Activated naive CD8-positive, alpha-beta T cell treated with anti-CD3 and anti-CD28 coated beads, Interleukin-2, amount 10 ng/mL, durations not matched to agents 7 days and 5 days (primary cell): ENCODE measurements at regions not wholly inside any gene's neighbourhood (a gene's known extent, or its start where the extent isn't known, plus 50 kb on each side); places are given as distances from the start of the nearest gene placed in this dataset.
"Not testable (repeated sequence)": the region's sequence is repeated elsewhere in the genome, so short reads cannot be mapped to it uniquely, and the experiment has no call there.

Experiments
- ATAC-seq: fragments of 150-1000 bp; cut with Tn5 transposase; one replicate; pipeline ENCODE4 v1.10.0; 2021; ENCODE audit warnings: low read depth, moderate library complexity
- POLR2A ChIA-PET: fragments of 350-600 bp; sonication (Branson Sonifier 250); formaldehyde crosslinking; loops from one replicate; lab custom pipeline; 2021; ENCODE audit warnings: antibody characterized with exemption; lab: Charles Lee
- DNase-seq: peaks from one replicate; pipeline ENCODE4 v3.0.0; 2021
- H3K27ac Mint-ChIP-seq: one replicate; pipeline ENCODE4 v1.8.0; 2022; ENCODE audit warnings: mild to moderate bottlenecking, mixed read lengths
- H3K27me3 Mint-ChIP-seq: one replicate; pipeline ENCODE4 v1.8.0; 2022; ENCODE audit warnings: mild to moderate bottlenecking, moderate library complexity, mixed read lengths
- H3K36me3 Mint-ChIP-seq: one replicate; pipeline ENCODE4 v1.8.0; 2021; ENCODE audit warnings: mild to moderate bottlenecking, mixed read lengths
- H3K4me1 Mint-ChIP-seq: one replicate; pipeline ENCODE4 v1.8.0; 2021; ENCODE audit warnings: mixed read lengths
- H3K4me3 Mint-ChIP-seq: one replicate; pipeline ENCODE4 v1.8.0; 2022; ENCODE audit warnings: mild to moderate bottlenecking, moderate library complexity, mixed read lengths
- H3K9me3 Mint-ChIP-seq: one replicate; pipeline ENCODE4 v1.8.0; 2021; ENCODE audit warnings: mixed read lengths

GRCh38 chr6:130696806-130697205, 130.4 kb upstream of the SMLR1 start:
- Mint-ChIP-seq H3K4me1 (peaks cover 28% of the 10 kb centered on the region), H3K9me3 (peaks cover 17% of the 10 kb centered on the region), H3K4me3 (no peak overlapping the region), H3K27ac (no peak overlapping the region), H3K36me3 (peaks cover 26% of the 10 kb centered on the region), H3K27me3 (no peaks in the 10 kb centered on the region)
- ATAC-seq (no peak), DNase-seq (no peak)
- POLR2A ChIA-PET = no interaction called here

- Mint-ChIP-seq H3K36me3 (peaks cover 22% of the 10 kb centered on the region), H3K27ac (peak overlapping the region; percentile 56), H3K9me3 (peaks cover 12% of the 10 kb centered on the region), H3K4me1 (peaks cover 27% of the 10 kb centered on the region), H3K4me3 (peak overlapping the region; percentile 6), H3K27me3 (no peaks in the 10 kb centered on the region)
- ATAC-seq (peak; percentile 79), DNase-seq (no peak)
- POLR2A ChIA-PET = interaction anchor here (1.0 to 1.2 kb wide), 4 partner anchors 172 to 332 kb away, joined by 3 to 6 read pairs (median 4); partner anchors contain the start of gene TMEM200A
Observed at GRCh38 chr6:130697271-130697994, 129.8 kb upstream of the SMLR1 start.

GRCh38 chr6:130697995-130698535, 129.1 kb upstream of the SMLR1 start:
- peak; percentile 58 for DNase-seq
- Mint-ChIP-seq H3K4me3 (peak overlapping the region; percentile 6), H3K4me1 (peaks cover 27% of the 10 kb centered on the region), H3K27ac (peak overlapping the region; percentile 56), H3K9me3 (peaks cover 12% of the 10 kb centered on the region), H3K27me3 (no peaks in the 10 kb centered on the region), H3K36me3 (peaks cover 23% of the 10 kb centered on the region)
- peak; percentile 98 for ATAC-seq
- POLR2A ChIA-PET = interaction anchor here (0.6 to 1.2 kb wide), 7 partner anchors 56 to 374 kb away, joined by 3 to 6 read pairs (median 4); partner anchors contain the start of gene TMEM200A

- peaks cover 21% of the 10 kb centered on the region for H3K4me1 Mint-ChIP-seq
- peaks cover 29% of the 10 kb centered on the region for H3K36me3 Mint-ChIP-seq
- no peak overlapping the region for H3K4me3 Mint-ChIP-seq
- H3K9me3 Mint-ChIP-seq = peaks cover 17% of the 10 kb centered on the region
- no peak overlapping the region for H3K27ac Mint-ChIP-seq
- ATAC-seq (no peak), DNase-seq (no peak)
- POLR2A ChIA-PET = no interaction called here
- H3K27me3 Mint-ChIP-seq = no peaks in the 10 kb centered on the region
Observed at GRCh38 chr6:130699742-130700141, 127.5 kb upstream of the SMLR1 start.

GRCh38 chr6:130700397-130700796, 126.8 kb upstream of the SMLR1 start:
- H3K4me1 Mint-ChIP-seq = peaks cover 20% of the 10 kb centered on the region
- ATAC-seq (no peak), DNase-seq (no peak)
- H3K36me3 Mint-ChIP-seq = peaks cover 24% of the 10 kb centered on the region
- POLR2A ChIA-PET = no interaction called here
- H3K27ac Mint-ChIP-seq = no peak overlapping the region
- H3K4me3 Mint-ChIP-seq = no peak overlapping the region
- no peaks in the 10 kb centered on the region for H3K27me3 Mint-ChIP-seq
- peaks cover 19% of the 10 kb centered on the region for H3K9me3 Mint-ChIP-seq

- no peaks in the 10 kb centered on the region for H3K27me3 Mint-ChIP-seq
- peaks cover 11% of the 10 kb centered on the region for H3K4me1 Mint-ChIP-seq
- peak overlapping the region; percentile 1 for H3K27ac Mint-ChIP-seq
- H3K4me3 Mint-ChIP-seq = no peak overlapping the region
- peaks cover 15% of the 10 kb centered on the region for H3K9me3 Mint-ChIP-seq
- ATAC-seq (peak; percentile 56), DNase-seq (no peak)
- H3K36me3 Mint-ChIP-seq = peaks cover 21% of the 10 kb centered on the region
- POLR2A ChIA-PET = no interaction called here
Observed at GRCh38 chr6:130708338-130708737, 118.9 kb upstream of the SMLR1 start.

- POLR2A ChIA-PET, ATAC-seq, H3K36me3 Mint-ChIP-seq, H3K27ac Mint-ChIP-seq, H3K4me3 Mint-ChIP-seq, H3K9me3 Mint-ChIP-seq, H3K27me3 Mint-ChIP-seq, DNase-seq: not testable (repeated sequence)
- H3K4me1 Mint-ChIP-seq = peaks cover 13% of the 10 kb centered on the region
Observed at GRCh38 chr6:130711641-130712040, 115.6 kb upstream of the SMLR1 start.

- Mint-ChIP-seq H3K4me3 (no peak overlapping the region), H3K9me3 (peaks cover 4% of the 10 kb centered on the region), H3K4me1 (peaks cover 20% of the 10 kb centered on the region), H3K27ac (no peak overlapping the region), H3K36me3 (peaks cover 13% of the 10 kb centered on the region), H3K27me3 (no peaks in the 10 kb centered on the region)
- POLR2A ChIA-PET = no interaction called here
- DNase-seq (no peak), ATAC-seq (no peak)
Observed at GRCh38 chr6:130713144-130713543, 114.1 kb upstream of the SMLR1 start.

GRCh38 chr6:130715058-130715457, 112.1 kb upstream of the SMLR1 start:
- peaks cover 25% of the 10 kb centered on the region for H3K36me3 Mint-ChIP-seq
- POLR2A ChIA-PET = no interaction called here
- no peak for DNase-seq
- no peak for ATAC-seq
- peaks cover 16% of the 10 kb centered on the region for H3K9me3 Mint-ChIP-seq
- H3K4me1 Mint-ChIP-seq = peaks cover 24% of the 10 kb centered on the region
- H3K27ac Mint-ChIP-seq = no peak overlapping the region
- no peaks in the 10 kb centered on the region for H3K27me3 Mint-ChIP-seq
- no peak overlapping the region for H3K4me3 Mint-ChIP-seq

- no peak for DNase-seq
- Mint-ChIP-seq H3K36me3 (peaks cover 27% of the 10 kb centered on the region), H3K4me1 (peaks cover 29% of the 10 kb centered on the region), H3K27ac (no peak overlapping the region), H3K4me3 (no peak overlapping the region), H3K9me3 (peaks cover 18% of the 10 kb centered on the region), H3K27me3 (no peaks in the 10 kb centered on the region)
- no peak for ATAC-seq
- POLR2A ChIA-PET = no interaction called here
Observed at GRCh38 chr6:130716466-130716865, 110.7 kb upstream of the SMLR1 start.

- Mint-ChIP-seq H3K36me3 (peaks cover 27% of the 10 kb centered on the region), H3K4me1 (peaks cover 29% of the 10 kb centered on the region), H3K4me3 (peak overlapping the region; percentile 28), H3K9me3 (peaks cover 18% of the 10 kb centered on the region), H3K27me3 (no peaks in the 10 kb centered on the region), H3K27ac (peak overlapping the region; percentile 59)
- DNase-seq (no peak), ATAC-seq (peak; percentile 78)
- POLR2A ChIA-PET = interaction anchor here (0.6 kb wide), 1 partner anchor 11 kb away, joined by 4 read pairs; no protein-coding TSS in a partner anchor
Observed at GRCh38 chr6:130717657-130718056, 109.5 kb upstream of the SMLR1 start.

- DNase-seq (no peak), ATAC-seq (no peak)
- no peak overlapping the region for H3K27ac Mint-ChIP-seq
- H3K9me3 Mint-ChIP-seq = peaks cover 18% of the 10 kb centered on the region
- H3K4me3 Mint-ChIP-seq = no peak overlapping the region
- H3K36me3 Mint-ChIP-seq = peaks cover 25% of the 10 kb centered on the region
- POLR2A ChIA-PET = no interaction called here
- H3K4me1 Mint-ChIP-seq = peaks cover 41% of the 10 kb centered on the region
- H3K27me3 Mint-ChIP-seq = no peaks in the 10 kb centered on the region
Observed at GRCh38 chr6:130720076-130720715, 107.0 kb upstream of the SMLR1 start.

- H3K36me3 Mint-ChIP-seq = peaks cover 15% of the 10 kb centered on the region
- no peak overlapping the region for H3K4me3 Mint-ChIP-seq
- POLR2A ChIA-PET = no interaction called here
- H3K27me3 Mint-ChIP-seq = no peaks in the 10 kb centered on the region
- H3K27ac Mint-ChIP-seq = no peak overlapping the region
- peaks cover 24% of the 10 kb centered on the region for H3K4me1 Mint-ChIP-seq
- ATAC-seq (peak; percentile 69), DNase-seq (no peak)
- H3K9me3 Mint-ChIP-seq = peaks cover 10% of the 10 kb centered on the region
Observed at GRCh38 chr6:130724089-130724488, 103.1 kb upstream of the SMLR1 start.
